Brain microvascular endothelial cell (primary cell): ENCODE measurements at regions not wholly inside any gene's neighbourhood (a gene's known extent, or its start where the extent isn't known, plus 50 kb on each side); places are given as distances from the start of the nearest gene placed in this dataset.

Experiments
- DNase-seq: peaks from one replicate; pipeline ENCODE4 v3.0.0-alpha.2; 2020
- H3K27ac ChIP-seq: fragments of 250-450 bp; sonication (Bioruptor Pico); 2 replicates; pipeline ENCODE4 v1.5.1; 2020; ENCODE audit warnings: mild to moderate bottlenecking, moderate library complexity
- H3K27me3 ChIP-seq: fragments of 250-450 bp; sonication (Bioruptor Pico); replicated peaks from 2 replicates; pipeline ENCODE4 v1.5.1; 2020; ENCODE audit warnings: mild to moderate bottlenecking
- H3K36me3 ChIP-seq: fragments of 250-450 bp; sonication (Bioruptor Pico); replicated peaks from 2 replicates; pipeline ENCODE4 v1.5.1; 2020; ENCODE audit warnings: mild to moderate bottlenecking
- H3K4me3 ChIP-seq: 2 replicates; pipeline ENCODE4 v1.5.1; 2011; ENCODE audit warnings: low read depth, mild to moderate bottlenecking, control low read depth, low read length, moderate library complexity
- in situ Hi-C: cut with HindIII; loops from 2 replicates; pipeline ENCODE4 v1.10.0; 2017; ENCODE audit warnings: low sequenced_read_pairs, low pct_ligation_motif_present
- TF ChIP-seq, protein P1 (sequence below): IDR thresholded peaks from 2 replicates; pipeline ENCODE4 v1.5.1; 2011; ENCODE audit warnings: low read depth, mild to moderate bottlenecking, moderate library complexity, low read length, control low read depth, inconsistent platforms; ENCODE audit errors: missing control alignments

DNA sequence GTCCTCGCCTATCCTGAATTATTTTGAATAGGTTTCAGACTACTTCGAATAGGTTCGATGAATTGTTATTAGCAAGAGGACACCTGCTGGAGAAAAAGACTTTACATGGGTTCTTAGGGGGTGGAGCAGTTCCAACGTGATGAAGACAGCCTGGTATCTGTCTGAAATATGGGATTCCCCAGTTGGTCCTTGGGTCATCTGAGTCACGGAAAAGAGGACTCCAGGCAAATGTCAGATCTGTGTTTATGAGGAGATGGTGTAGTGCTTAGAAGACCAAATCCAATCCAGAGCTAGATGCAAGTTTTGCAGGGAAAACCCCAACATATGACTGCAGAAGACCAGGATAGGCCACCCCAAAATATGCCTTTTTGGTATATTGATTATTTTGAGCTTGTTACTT lies 98.9 kb upstream of the IGSF10 start:
- no peak overlapping the region for H3K4me3 ChIP-seq
- no peaks in the 10 kb centered on the region for H3K27me3 ChIP-seq
- no peak for DNase-seq
- no peak overlapping the region for H3K27ac ChIP-seq
- H3K36me3 ChIP-seq: no peaks in the 10 kb centered on the region
- TF ChIP-seq, protein P1, sequence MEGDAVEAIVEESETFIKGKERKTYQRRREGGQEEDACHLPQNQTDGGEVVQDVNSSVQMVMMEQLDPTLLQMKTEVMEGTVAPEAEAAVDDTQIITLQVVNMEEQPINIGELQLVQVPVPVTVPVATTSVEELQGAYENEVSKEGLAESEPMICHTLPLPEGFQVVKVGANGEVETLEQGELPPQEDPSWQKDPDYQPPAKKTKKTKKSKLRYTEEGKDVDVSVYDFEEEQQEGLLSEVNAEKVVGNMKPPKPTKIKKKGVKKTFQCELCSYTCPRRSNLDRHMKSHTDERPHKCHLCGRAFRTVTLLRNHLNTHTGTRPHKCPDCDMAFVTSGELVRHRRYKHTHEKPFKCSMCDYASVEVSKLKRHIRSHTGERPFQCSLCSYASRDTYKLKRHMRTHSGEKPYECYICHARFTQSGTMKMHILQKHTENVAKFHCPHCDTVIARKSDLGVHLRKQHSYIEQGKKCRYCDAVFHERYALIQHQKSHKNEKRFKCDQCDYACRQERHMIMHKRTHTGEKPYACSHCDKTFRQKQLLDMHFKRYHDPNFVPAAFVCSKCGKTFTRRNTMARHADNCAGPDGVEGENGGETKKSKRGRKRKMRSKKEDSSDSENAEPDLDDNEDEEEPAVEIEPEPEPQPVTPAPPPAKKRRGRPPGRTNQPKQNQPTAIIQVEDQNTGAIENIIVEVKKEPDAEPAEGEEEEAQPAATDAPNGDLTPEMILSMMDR: no peak
- in situ Hi-C loops: no loop called here

DNA sequence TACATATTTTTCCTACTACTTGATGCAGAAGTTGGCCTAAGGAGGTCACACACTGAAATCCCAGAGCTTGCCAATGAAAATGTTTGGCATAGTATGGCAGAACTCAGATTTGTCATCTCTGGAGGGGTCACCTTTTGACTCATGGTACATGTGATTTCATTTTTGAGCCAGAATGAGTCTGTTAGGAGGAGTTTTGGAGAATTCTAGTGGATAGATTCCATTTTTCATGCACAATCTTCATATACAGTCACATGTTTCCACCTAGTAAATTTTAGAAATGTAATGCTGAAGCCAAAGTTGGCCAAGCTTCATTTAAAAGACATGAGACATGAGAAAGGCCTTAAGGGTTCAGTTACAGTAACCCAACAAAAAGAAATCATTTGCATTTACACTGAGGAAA lies 97.8 kb upstream of the IGSF10 start:
- no peak overlapping the region for H3K4me3 ChIP-seq
- TF ChIP-seq, protein P1: no peak
- H3K36me3 ChIP-seq: no peaks in the 10 kb centered on the region
- in situ Hi-C loops: no loop called here
- no peak for DNase-seq
- H3K27ac ChIP-seq: no peak overlapping the region
- no peaks in the 10 kb centered on the region for H3K27me3 ChIP-seq

DNA sequence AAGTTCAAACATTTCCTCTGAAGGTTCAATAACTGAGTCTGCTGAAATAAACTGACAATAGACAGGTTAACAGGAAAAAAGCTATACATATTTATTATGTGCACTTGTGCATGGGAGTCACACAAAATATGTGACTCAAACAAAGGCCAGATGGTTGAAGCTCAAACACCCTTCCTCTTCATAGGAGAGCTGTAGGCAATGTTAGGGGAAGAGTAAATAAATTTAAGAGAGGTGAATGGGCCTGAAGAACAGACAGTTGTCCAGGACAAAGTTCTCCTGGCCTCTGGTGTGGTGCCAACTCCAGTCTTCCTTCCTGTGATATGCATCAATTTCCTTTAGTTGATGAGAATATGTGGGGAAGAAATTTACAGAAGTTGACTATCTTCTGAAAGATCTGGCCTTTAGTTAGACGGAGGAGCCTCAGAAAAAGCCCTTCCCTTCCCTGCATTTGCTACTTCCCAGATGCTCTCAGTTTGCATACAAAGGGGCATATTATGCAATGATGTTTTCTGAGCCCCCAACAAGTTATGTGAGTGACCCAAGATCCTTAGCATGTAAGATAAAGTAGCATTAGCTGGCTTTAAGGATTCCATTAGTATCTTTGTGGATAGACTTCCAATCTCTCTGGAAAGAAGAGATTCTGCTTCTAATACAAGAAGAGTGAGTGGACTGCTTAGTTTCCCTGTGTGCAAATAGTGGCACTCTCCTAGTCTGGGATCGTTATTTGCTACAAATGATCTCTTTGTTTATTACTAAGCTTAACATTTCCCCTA lies 96.4 kb upstream of the IGSF10 start:
- no peak for DNase-seq
- Histone ChIP-seq H3K27me3 (no peaks in the 10 kb centered on the region), H3K4me3 (no peak overlapping the region), H3K27ac (no peak overlapping the region), H3K36me3 (no peaks in the 10 kb centered on the region)
- in situ Hi-C loops: no loop called here
- TF ChIP-seq, protein P1: no peak

DNA sequence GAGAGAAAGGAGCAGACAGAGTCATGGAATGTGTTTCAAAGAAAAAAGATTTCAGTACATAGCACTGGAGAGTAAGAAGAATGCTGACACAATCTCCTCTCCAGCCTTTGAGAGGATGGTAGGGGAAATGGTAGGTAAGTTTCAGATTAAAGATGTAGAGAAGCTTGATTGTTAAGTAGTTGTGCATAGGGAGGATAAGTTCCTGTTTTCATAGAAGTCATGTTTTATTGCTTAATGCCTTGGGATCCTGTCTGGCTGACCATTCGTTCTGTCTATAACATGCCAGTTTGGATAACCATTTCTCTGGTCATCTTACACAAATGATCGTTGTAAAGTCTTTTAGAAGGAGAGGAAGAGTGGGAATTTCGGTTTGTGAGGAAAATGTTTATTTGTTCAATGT lies 95.7 kb upstream of the IGSF10 start:
- no peak overlapping the region for H3K4me3 ChIP-seq
- no peaks in the 10 kb centered on the region for H3K36me3 ChIP-seq
- TF ChIP-seq, protein P1: no peak
- DNase-seq: no peak
- no peak overlapping the region for H3K27ac ChIP-seq
- in situ Hi-C loops: no loop called here
- no peaks in the 10 kb centered on the region for H3K27me3 ChIP-seq

DNA sequence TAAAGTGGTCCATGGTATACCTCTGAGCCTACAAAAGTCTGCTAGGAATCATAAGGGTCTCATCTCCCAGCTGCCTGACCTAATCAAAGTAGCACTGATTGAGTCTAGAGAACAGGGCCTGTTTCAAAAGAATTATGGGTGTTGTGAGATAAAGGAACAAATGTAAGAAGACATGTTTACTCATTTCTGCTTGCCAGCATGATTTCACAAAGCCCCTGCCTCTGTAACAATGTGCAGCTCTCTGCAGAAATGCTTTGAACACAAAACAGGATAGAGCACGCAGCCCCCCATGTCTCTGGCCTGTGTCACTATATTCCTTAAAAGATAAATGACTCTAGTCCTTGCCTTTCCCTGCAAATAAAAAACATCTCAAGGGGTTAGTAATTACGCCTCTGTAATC lies 94.7 kb upstream of the IGSF10 start:
- no peaks in the 10 kb centered on the region for H3K36me3 ChIP-seq
- in situ Hi-C loops: no loop called here
- H3K27ac ChIP-seq: no peak overlapping the region
- no peaks in the 10 kb centered on the region for H3K27me3 ChIP-seq
- no peak for DNase-seq
- TF ChIP-seq, protein P1: no peak
- no peak overlapping the region for H3K4me3 ChIP-seq

DNA sequence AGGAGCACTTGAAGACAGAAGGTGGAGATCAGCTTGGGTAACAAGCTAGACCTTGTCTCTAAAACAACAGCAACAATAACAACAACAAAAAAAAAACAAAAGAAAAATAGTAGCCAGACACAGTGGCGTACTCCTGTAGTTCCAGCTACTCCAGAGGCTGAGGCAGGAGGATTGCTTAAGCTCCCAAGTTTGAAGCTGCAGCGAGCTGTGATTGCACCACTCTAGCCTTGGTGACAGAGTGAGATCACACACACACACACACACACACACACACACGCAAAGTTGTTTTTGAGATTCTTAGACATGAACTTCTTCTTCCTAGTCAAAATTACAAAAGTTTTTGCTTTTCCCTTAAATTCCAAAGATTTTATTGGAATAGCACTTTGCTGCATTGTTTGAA lies 93.0 kb upstream of the IGSF10 start:
- Histone ChIP-seq H3K36me3 (no peaks in the 10 kb centered on the region), H3K27me3 (no peaks in the 10 kb centered on the region), H3K27ac (no peak overlapping the region), H3K4me3 (no peak overlapping the region)
- DNase-seq: peak; percentile 36
- in situ Hi-C loops: no loop called here
- TF ChIP-seq, protein P1: no peak
